ENCODE measurements at regions not wholly inside any gene's neighbourhood (a gene's known extent, or its start where the extent isn't known, plus 50 kb on each side); places are given as distances from the start of the nearest gene placed in this dataset.

GRCh38 chr10:128868481-128868880 lies 598.6 kb upstream of the MGMT start:
- TF ChIP-seq CTCF (IDR thresholded peaks at IDR 0.05; ENCODE audit: borderline replicate concordance, insufficient read depth, low read depth, low read length), result no peak
- no peak overlapping the region for H3K4me3 ChIP-seq (ENCODE audit: low read depth, low read length)

- H3K4me3 ChIP-seq (ENCODE audit: low read depth, low read length), result no peak overlapping the region
- no peak for TF ChIP-seq CTCF (IDR thresholded peaks at IDR 0.05; ENCODE audit: borderline replicate concordance, insufficient read depth, low read depth, low read length)
Measured at GRCh38 chr10:128869101-128869749, 597.8 kb upstream of the MGMT start.

- H3K4me3 ChIP-seq (ENCODE audit: low read depth, low read length), result no peak overlapping the region
- no peak for TF ChIP-seq CTCF (IDR thresholded peaks at IDR 0.05; ENCODE audit: borderline replicate concordance, insufficient read depth, low read depth, low read length)
Measured at GRCh38 chr10:128870830-128871597, 596.0 kb upstream of the MGMT start.

GRCh38 chr10:128871671-128872231 lies 595.3 kb upstream of the MGMT start:
- TF ChIP-seq CTCF (IDR thresholded peaks at IDR 0.05; ENCODE audit: borderline replicate concordance, insufficient read depth, low read depth, low read length), result no peak
- H3K4me3 ChIP-seq (ENCODE audit: low read depth, low read length), result no peak overlapping the region

GRCh38 chr10:128873411-128874054 lies 593.5 kb upstream of the MGMT start:
- no peak overlapping the region for H3K4me3 ChIP-seq (ENCODE audit: low read depth, low read length)
- no peak for TF ChIP-seq CTCF (IDR thresholded peaks at IDR 0.05; ENCODE audit: borderline replicate concordance, insufficient read depth, low read depth, low read length)

- no peak for TF ChIP-seq CTCF (IDR thresholded peaks at IDR 0.05; ENCODE audit: borderline replicate concordance, insufficient read depth, low read depth, low read length)
- H3K4me3 ChIP-seq (ENCODE audit: low read depth, low read length), result no peak overlapping the region
Measured at GRCh38 chr10:128874331-128874730, 592.7 kb upstream of the MGMT start.
